ENCODE measurements at regions not wholly inside any gene's neighbourhood (a gene's known extent, or its start where the extent isn't known, plus 50 kb on each side); places are given as distances from the start of the nearest gene placed in this dataset.

- Histone ChIP-seq H3K27ac (ENCODE audit: low read depth, low read length) (no peak overlapping the region), H2BK120ac (replicated peaks; ENCODE audit: low read depth, low read length) (no peak overlapping the region), H3K27me3 (replicated peaks in 1 of 4; ENCODE audit: control insufficient read depth in 3 of 4, extremely low read depth in 1 of 4, insufficient read depth in 3 of 4, low read length in 3 of 4) (no peaks in the 10 kb centered on the region), H3K4me3 (ENCODE audit: extremely low read depth in 1 of 4, insufficient read depth in 2 of 4, low read depth in 3 of 4, low read length in 4 of 4) (no peak overlapping the region), H3K4me1 (replicated peaks in 1 of 4; ENCODE audit: control insufficient read depth in 3 of 4, insufficient read depth in 4 of 4, low read length in 3 of 4) (no peaks in the 10 kb centered on the region), H3K4ac (replicated peaks; ENCODE audit: insufficient read length, low read depth, low read length) (no peak overlapping the region), H3K18ac (ENCODE audit: extremely low read depth, low read length) (no peak overlapping the region), H4K91ac (replicated peaks; ENCODE audit: insufficient read length, low read length) (no peak overlapping the region), H3K79me1 (ENCODE audit: low read depth, low read length) (no peaks in the 10 kb centered on the region), H3K4me2 (ENCODE audit: insufficient read depth in 1 of 2, low read depth in 2 of 2, low read length in 2 of 2) (no peak overlapping the region), H2AK5ac (ENCODE audit: low read depth, low read length) (no peak overlapping the region), H3K56ac (replicated peaks; ENCODE audit: insufficient read length, low read depth, low read length) (no peak overlapping the region), H3K79me2 (ENCODE audit: control insufficient read depth in 1 of 2, insufficient read depth in 2 of 2, low read length in 2 of 2) (no peaks in the 10 kb centered on the region), H3K9me3 (ENCODE audit: insufficient read depth in 2 of 2, low read depth in 1 of 2, low read length in 1 of 2) (peaks cover 0 to 4% of the 10 kb centered on the region in 2 experiments; a peak in 1 of 4 replicates), H3K14ac (ENCODE audit: insufficient read length) (no peak overlapping the region), H2BK5ac (ENCODE audit: low read depth, low read length) (no peak overlapping the region), H4K20me1 (replicated peaks in 1 of 2; ENCODE audit: control insufficient read depth in 1 of 2, insufficient read depth in 2 of 2, low read length in 2 of 2) (no peaks in the 10 kb centered on the region), H3K23ac (ENCODE audit: insufficient read length) (no peak overlapping the region), H3K36me3 (ENCODE audit: control insufficient read depth in 2 of 4, insufficient read depth in 4 of 4, low read length in 3 of 4) (no peaks in the 10 kb centered on the region), H4K8ac (ENCODE audit: extremely low read depth, insufficient read depth, low read length) (no peak overlapping the region; the same call in 1 of the 2 replicates), H3K23me2 (ENCODE audit: low read depth, low read length) (no peaks in the 10 kb centered on the region), H3K9ac (replicated peaks in 1 of 4; ENCODE audit: extremely low read depth in 1 of 4, low read depth in 3 of 4, low read length in 3 of 4) (no peak overlapping the region), H2AFZ (ENCODE audit: low read length) (0 out of 2 replicates have a peak overlapping the region, but pooled peaks have one; percentile 3), H2BK20ac (ENCODE audit: low read length) (no peak overlapping the region), H2BK15ac (ENCODE audit: low read length) (no peak overlapping the region), H4K5ac (ENCODE audit: insufficient read length, low read depth, low read length) (no peak overlapping the region), H2BK12ac (ENCODE audit: low read depth, low read length) (no peak overlapping the region)
- POLR2A ChIA-PET (ENCODE audit: partially characterized antibody): no interaction called here
- TF ChIP-seq RNF2 (IDR thresholded peaks at IDR 0.05; ENCODE audit: borderline replicate concordance, low read depth, low read length, missing control alignments, poor library complexity, severe bottlenecking) (no peak), YY1 (IDR thresholded peaks at IDR 0.05; ENCODE audit: low read depth, low read length) (no peak), ASH2L (IDR thresholded peaks at IDR 0.05; ENCODE audit: low read length) (no peak), PHF8 (conservative IDR thresholded peaks at IDR 0.05; ENCODE audit: low read depth, low read length) (no peak), SP2 (IDR thresholded peaks at IDR 0.05; ENCODE audit: low read length) (no peak), CTCF (IDR thresholded peaks at IDR 0.05; ENCODE audit: control extremely low read depth in 1 of 3, insufficient read depth in 1 of 3, low read depth in 1 of 3, low read length in 3 of 3) (peak in 1 of 3 experiments; percentile 22; a peak in 1 of 4 replicates)
- no peak for FAIRE-seq
- CTCF ChIA-PET (ENCODE audit: partially characterized antibody): interaction anchor here (0.6 to 3.0 kb wide), 6 partner anchors 11 to 244 kb away, joined by 3 to 11 read pairs (median 6); no protein-coding TSS in a partner anchor
- WGBS, 2 experiments (ENCODE audit: extremely low coverage in 1 of 2, insufficient coverage in 1 of 2, insufficient read length in 1 of 2, insufficient replicate concordance in 2 of 2, low coverage in 1 of 2, low lambda C conversion rate in 2 of 2, missing lambda C conversion rate in 1 of 2): 95% methylated on average over 14 of the region's 14 CpGs; no CpG with 5 or more reads in 1 of the 2 experiments
- no peak for DNase-seq (ENCODE audit: low read depth in 1 of 2, low spot score in 2 of 2)
Observed at GRCh38 chr21:22993822-22994574, 1995.8 kb downstream of the NCAM2 start.

All from H1 (cell line).